Uterus (tissue), 3 donors: ENCODE measurements at regions not wholly inside any gene's neighbourhood (a gene's known extent, or its start where the extent isn't known, plus 50 kb on each side); places are given as distances from the start of the nearest gene placed in this dataset.

ENCODE experiments used
- DNase-seq, 2 donors: peaks; one replicate each; pipeline ENCODE4 v3.0.0-alpha.2; 2019 to 2020
- H3K27ac ChIP-seq, 2 donors: fragments of 200-600 bp; sonication (generic); 1 replicate in 1 of 2; 2 replicates in 1 of 2; pipeline ENCODE4 v1.5.1; 2016 to 2018
- H3K27me3 ChIP-seq, 2 donors: fragments of 200-600 bp; sonication (generic); one replicate each; pipeline ENCODE4 v1.5.1; 2018 to 2019; ENCODE audit warnings: control low read depth in 1 of 2
- H3K36me3 ChIP-seq, 2 donors: fragments of 200-600 bp; sonication (generic); one replicate each; pipeline ENCODE4 v1.5.1; 2019; ENCODE audit warnings: control low read depth in 1 of 2
- H3K4me1 ChIP-seq, 2 donors: fragments of 200-600 bp; sonication (generic); one replicate each; pipeline ENCODE4 v1.5.1; 2018 to 2019; ENCODE audit warnings: control low read depth in 1 of 2
- H3K4me3 ChIP-seq, 2 donors: fragments of 200-600 bp; sonication (generic); 1 replicate in 1 of 2; 2 replicates in 1 of 2; pipeline ENCODE4 v1.5.1; 2018 to 2019; ENCODE audit warnings: mild to moderate bottlenecking in 1 of 2
- H3K9me3 ChIP-seq, 2 donors: fragments of 200-600 bp; sonication (generic); one replicate each; pipeline ENCODE4 v1.5.1; 2019; ENCODE audit warnings: control low read depth in 1 of 2
- CTCF ChIP-seq, 4 experiments: fragments of 200-600 bp in 2 of 4; fragments of 450-650 bp in 2 of 4; sonication (generic) in 2 of 4; IDR thresholded peaks; one replicate each; pipeline ENCODE4 v1.5.1; 2016 to 2019; ENCODE audit warnings: antibody characterized with exemption in 4 of 4, mild to moderate bottlenecking in 2 of 4, moderate library complexity in 1 of 4
- POLR2A ChIP-seq, 2 donors: fragments of 450-650 bp; IDR thresholded peaks; one replicate each; pipeline ENCODE4 v1.6.1; 2016; ENCODE audit warnings: antibody characterized with exemption in 2 of 2, mild to moderate bottlenecking in 1 of 2, moderate library complexity in 1 of 2
- intact Hi-C: fragments of 100-400 bp; cut with DNase I; formaldehyde crosslinking; loops from one replicate; pipeline ENCODE4 v1.15.1; 2023; ENCODE audit warnings: low total_unique reads
- donor health status: DM: yes; HTN: yes; CAD: no.

GRCh38 chr6:53995935-53996334, 115.3 kb upstream of the MLIP start:
- Histone ChIP-seq H3K36me3 (no peaks in the 10 kb centered on the region), H3K27me3 (no peaks in the 10 kb centered on the region), H3K27ac (no peak overlapping the region), H3K9me3 (no peaks in the 10 kb centered on the region), H3K4me1 (no peaks in the 10 kb centered on the region), H3K4me3 (no peak overlapping the region)
- no peak for TF ChIP-seq POLR2A (IDR thresholded peaks at IDR 0.05)
- TF ChIP-seq CTCF (IDR thresholded peaks at IDR 0.05): no peak
- DNase-seq: no peak
- intact Hi-C loops: no loop called here

- TF ChIP-seq POLR2A (IDR thresholded peaks at IDR 0.05): no peak
- no peak for TF ChIP-seq CTCF (IDR thresholded peaks at IDR 0.05)
- no peaks in the 10 kb centered on the region for H3K4me1 ChIP-seq
- H3K36me3 ChIP-seq: no peaks in the 10 kb centered on the region
- H3K4me3 ChIP-seq: no peak overlapping the region
- intact Hi-C loops: no loop called here
- no peak for DNase-seq
- H3K9me3 ChIP-seq: no peaks in the 10 kb centered on the region
- no peaks in the 10 kb centered on the region for H3K27me3 ChIP-seq
- no peak overlapping the region for H3K27ac ChIP-seq
Measured at GRCh38 chr6:53998303-53998702, 112.9 kb upstream of the MLIP start.

- H3K36me3 ChIP-seq: no peaks in the 10 kb centered on the region
- intact Hi-C loops: no loop called here
- H3K27me3 ChIP-seq: no peaks in the 10 kb centered on the region
- DNase-seq: no peak
- no peak overlapping the region for H3K4me3 ChIP-seq
- TF ChIP-seq CTCF (IDR thresholded peaks at IDR 0.05): no peak
- TF ChIP-seq POLR2A (IDR thresholded peaks at IDR 0.05): no peak
- H3K4me1 ChIP-seq: no peaks in the 10 kb centered on the region
- no peaks in the 10 kb centered on the region for H3K9me3 ChIP-seq
- no peak overlapping the region for H3K27ac ChIP-seq
Measured at GRCh38 chr6:53999088-53999755, 112.0 kb upstream of the MLIP start.

- Histone ChIP-seq H3K4me1 (no peaks in the 10 kb centered on the region), H3K4me3 (no peak overlapping the region), H3K27me3 (no peaks in the 10 kb centered on the region), H3K36me3 (no peaks in the 10 kb centered on the region), H3K9me3 (no peaks in the 10 kb centered on the region), H3K27ac (no peak overlapping the region)
- DNase-seq: no peak
- intact Hi-C loops: no loop called here
- TF ChIP-seq CTCF (IDR thresholded peaks at IDR 0.05) (no peak), POLR2A (IDR thresholded peaks at IDR 0.05) (no peak)
Measured at GRCh38 chr6:54002116-54002515, 109.1 kb upstream of the MLIP start.

- Histone ChIP-seq H3K36me3 (no peaks in the 10 kb centered on the region), H3K27me3 (no peaks in the 10 kb centered on the region), H3K4me1 (no peaks in the 10 kb centered on the region), H3K27ac (no peak overlapping the region), H3K9me3 (no peaks in the 10 kb centered on the region), H3K4me3 (no peak overlapping the region)
- no peak for DNase-seq
- intact Hi-C loops: no loop called here
- TF ChIP-seq POLR2A (IDR thresholded peaks at IDR 0.05) (no peak), CTCF (IDR thresholded peaks at IDR 0.05) (no peak)
Measured at GRCh38 chr6:54003316-54003715, 107.9 kb upstream of the MLIP start.
